ENCODE measurements at regions not wholly inside any gene's neighbourhood (a gene's known extent, or its start where the extent isn't known, plus 50 kb on each side); places are given as distances from the start of the nearest gene placed in this dataset.

GRCh38 chr6:3944246-3944645 is 95.1 kb downstream of the FAM50B start:
- no peak for DNase-seq
- 83 to 90% methylated on average over 2 to 5 of the region's 5 CpGs for WGBS, 2 experiments (ENCODE audit: insufficient coverage in 1 of 2, insufficient read length in 1 of 2)
- H3K4me1 ChIP-seq (ENCODE audit: control insufficient read depth, insufficient read depth, low read length), result no peaks in the 10 kb centered on the region
- Mint-ChIP-seq H3K27ac (no peak overlapping the region), H3K36me3 (ENCODE audit: low read depth) (no peaks in the 10 kb centered on the region), H3K4me3 (no peak overlapping the region), H3K9me3 (no peaks in the 10 kb centered on the region), H3K27me3 (ENCODE audit: insufficient read depth) (peaks cover 3% of the 10 kb centered on the region), H3K4me1 (peaks cover 2% of the 10 kb centered on the region)
- no peaks in the 10 kb centered on the region for H3K27me3 ChIP-seq (ENCODE audit: control insufficient read depth, insufficient read depth, low read length, poor library complexity, severe bottlenecking)
- TF ChIP-seq CTCF (conservative IDR thresholded peaks at IDR 0.05), result no peak
- H3K9ac ChIP-seq (ENCODE audit: extremely low read depth, low read length, poor library complexity, severe bottlenecking), result no peak overlapping the region
- no peak overlapping the region for H3K27ac ChIP-seq (ENCODE audit: low read depth, low read length)
- no peaks in the 10 kb centered on the region for H3K36me3 ChIP-seq (ENCODE audit: control insufficient read depth, insufficient read depth, low read length)
- no peak overlapping the region for H3K4me3 ChIP-seq (ENCODE audit: low read length)
- no peaks in the 10 kb centered on the region for H3K9me3 ChIP-seq (ENCODE audit: control insufficient read depth, low read length)

- H3K4me1 Mint-ChIP-seq, result peaks cover 2% of the 10 kb centered on the region
- Histone ChIP-seq H3K4me1 (ENCODE audit: control insufficient read depth, insufficient read depth, low read length) (no peaks in the 10 kb centered on the region), H3K9me3 (ENCODE audit: control insufficient read depth, low read length) (no peaks in the 10 kb centered on the region), H3K9ac (ENCODE audit: extremely low read depth, low read length, poor library complexity, severe bottlenecking) (no peak overlapping the region), H3K4me3 (ENCODE audit: low read length) (no peak overlapping the region), H3K36me3 (ENCODE audit: control insufficient read depth, insufficient read depth, low read length) (no peaks in the 10 kb centered on the region), H3K27me3 (ENCODE audit: control insufficient read depth, insufficient read depth, low read length, poor library complexity, severe bottlenecking) (no peaks in the 10 kb centered on the region), H3K27ac (ENCODE audit: low read depth, low read length) (no peak overlapping the region)
- H3K36me3 Mint-ChIP-seq (ENCODE audit: low read depth), result no peaks in the 10 kb centered on the region
- H3K9me3 Mint-ChIP-seq, result no peaks in the 10 kb centered on the region
- no peak overlapping the region for H3K27ac Mint-ChIP-seq
- peak; percentile 56 for DNase-seq
- H3K27me3 Mint-ChIP-seq (ENCODE audit: insufficient read depth), result peaks cover 3% of the 10 kb centered on the region
- TF ChIP-seq CTCF (conservative IDR thresholded peaks at IDR 0.05), result no peak
- 70 to 85% methylated on average over 5 to 12 of the region's 12 CpGs for WGBS, 2 experiments (ENCODE audit: insufficient coverage in 1 of 2, insufficient read length in 1 of 2)
- no peak overlapping the region for H3K4me3 Mint-ChIP-seq
Measured at GRCh38 chr6:3946778-3947177, 97.6 kb downstream of the FAM50B start.

DNA sequence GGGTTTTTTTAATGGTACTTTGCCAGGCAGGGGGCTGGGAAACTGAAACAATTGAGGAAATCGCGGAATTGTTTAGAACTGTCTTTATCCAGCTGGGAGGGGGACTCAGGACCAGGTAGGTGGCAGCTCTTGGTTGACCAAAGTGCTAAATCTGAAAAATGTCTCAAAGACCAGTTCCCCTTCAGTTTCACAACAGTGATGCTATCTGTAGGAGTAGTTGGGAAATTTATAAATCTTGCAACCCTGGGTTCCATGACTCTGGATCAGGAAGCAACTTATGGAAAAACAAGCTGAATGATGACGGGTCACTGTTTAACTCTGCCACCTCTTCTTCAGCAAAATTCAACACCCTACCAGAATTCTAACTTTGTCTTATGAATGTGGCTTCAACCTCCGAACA is 99.7 kb downstream of the FAM50B start:
- peaks cover 2% of the 10 kb centered on the region for H3K4me1 Mint-ChIP-seq
- Histone ChIP-seq H3K9me3 (ENCODE audit: control insufficient read depth, low read length) (no peaks in the 10 kb centered on the region), H3K27me3 (ENCODE audit: control insufficient read depth, insufficient read depth, low read length, poor library complexity, severe bottlenecking) (no peaks in the 10 kb centered on the region), H3K4me3 (ENCODE audit: low read length) (no peak overlapping the region), H3K4me1 (ENCODE audit: control insufficient read depth, insufficient read depth, low read length) (no peaks in the 10 kb centered on the region), H3K27ac (ENCODE audit: low read depth, low read length) (no peak overlapping the region), H3K36me3 (ENCODE audit: control insufficient read depth, insufficient read depth, low read length) (no peaks in the 10 kb centered on the region), H3K9ac (ENCODE audit: extremely low read depth, low read length, poor library complexity, severe bottlenecking) (no peak overlapping the region)
- no peaks in the 10 kb centered on the region for H3K36me3 Mint-ChIP-seq (ENCODE audit: low read depth)
- no peak for TF ChIP-seq CTCF (conservative IDR thresholded peaks at IDR 0.05)
- DNase-seq, result no peak
- H3K27ac Mint-ChIP-seq, result no peak overlapping the region
- WGBS, 2 experiments (ENCODE audit: insufficient coverage in 1 of 2, insufficient read length in 1 of 2), result 85 to 89% methylated on average over 3 to 4 of the region's 4 CpGs
- H3K27me3 Mint-ChIP-seq (ENCODE audit: insufficient read depth), result no peaks in the 10 kb centered on the region
- H3K4me3 Mint-ChIP-seq, result no peak overlapping the region
- H3K9me3 Mint-ChIP-seq, result no peaks in the 10 kb centered on the region
